Esophagus muscularis mucosa (tissue), 3 donors: ENCODE measurements at regions not wholly inside any gene's neighbourhood (a gene's known extent, or its start where the extent isn't known, plus 50 kb on each side); places are given as distances from the start of the nearest gene placed in this dataset.

ENCODE experiments used
- CTCF ChIP-seq, 3 experiments: fragments of 200-600 bp in 2 of 3; fragments of 450-650 bp in 1 of 3; sonication (generic) in 2 of 3; IDR thresholded peaks; one replicate each; pipeline ENCODE4 v1.5.1; 2017 to 2019; ENCODE audit warnings: antibody characterized with exemption in 3 of 3, mild to moderate bottlenecking in 2 of 3, moderate library complexity in 1 of 3
- POLR2A ChIP-seq: fragments of 450-650 bp; IDR thresholded peaks from one replicate; pipeline ENCODE4 v1.6.1; 2017; ENCODE audit warnings: antibody characterized with exemption, moderate library complexity, mild to moderate bottlenecking, low read depth
- POLR2AphosphoS5 ChIP-seq, 2 donors: sonication (generic); formaldehyde crosslinking; IDR thresholded peaks; one replicate each; pipeline ENCODE4 v1.6.1; 2017; ENCODE audit warnings: antibody characterized with exemption in 2 of 2

- TF ChIP-seq POLR2A = no peak
- no peak for TF ChIP-seq POLR2AphosphoS5 (IDR thresholded peaks at IDR 0.05)
- no peak for TF ChIP-seq CTCF (IDR thresholded peaks at IDR 0.05)
Observed at GRCh38 chr12:112674539-112674938, 117.0 kb upstream of the RPH3A start.
